Motor neuron (in vitro differentiated cells): ENCODE measurements at regions not wholly inside any gene's neighbourhood (a gene's known extent, or its start where the extent isn't known, plus 50 kb on each side); places are given as distances from the start of the nearest gene placed in this dataset.
A peak's percentile ranks its signal among the peaks of the same experiment; 100 is the strongest.

Experiments
- ATAC-seq, 8 experiments: fragments of 200-7000 bp; cut with Tn5 transposase; replicated peaks in 6 of 8; 2 replicates each; pipeline ENCODE4 v1.8.0; 2021; ENCODE audit warnings: mild to moderate bottlenecking in 8 of 8, moderate library complexity in 8 of 8
- H3K27ac ChIP-seq, 2 donors: fragments of 250-450 bp; sonication (Bioruptor Pico); 2 replicates each; pipeline ENCODE4 v1.9.0; 2021; ENCODE audit warnings: antibody characterized with exemption in 2 of 2, mild to moderate bottlenecking in 2 of 2, moderate library complexity in 1 of 2
- H3K4me1 ChIP-seq, 2 donors: fragments of 250-450 bp; sonication (Bioruptor Pico); replicated peaks in 1 of 2; 2 replicates each; pipeline ENCODE4 v1.6.1; 2021; ENCODE audit warnings: antibody characterized with exemption in 2 of 2, mild to moderate bottlenecking in 2 of 2, moderate library complexity in 1 of 2
- H3K4me3 ChIP-seq, 5 donors: fragments of 250-450 bp; sonication (Bioruptor Pico); 2 replicates each; pipeline ENCODE4 v1.9.0; 2021; ENCODE audit warnings: antibody characterized with exemption in 5 of 5, mild to moderate bottlenecking in 5 of 5, moderate library complexity in 4 of 5
- WGBS, 10 experiments: fragments of 450-650 bp; shearing (Covaris generic); methylation state at CpG; one replicate each; pipeline ENCODE4 v1.0.0; 2022; 5-methylcytosine and 5-hydroxymethylcytosine counted together
- in situ Hi-C, 9 experiments: fragments of 400-800 bp; cut with MboI; loops; one replicate each; pipeline ENCODE4 v1.15.0; 2021; ENCODE audit warnings: low sequenced_read_pairs in 9 of 9, low pct_unique_long_range_greater_than_20kb in 2 of 9; ENCODE audit not compliant: unreplicated experiment in 9 of 9

DNA sequence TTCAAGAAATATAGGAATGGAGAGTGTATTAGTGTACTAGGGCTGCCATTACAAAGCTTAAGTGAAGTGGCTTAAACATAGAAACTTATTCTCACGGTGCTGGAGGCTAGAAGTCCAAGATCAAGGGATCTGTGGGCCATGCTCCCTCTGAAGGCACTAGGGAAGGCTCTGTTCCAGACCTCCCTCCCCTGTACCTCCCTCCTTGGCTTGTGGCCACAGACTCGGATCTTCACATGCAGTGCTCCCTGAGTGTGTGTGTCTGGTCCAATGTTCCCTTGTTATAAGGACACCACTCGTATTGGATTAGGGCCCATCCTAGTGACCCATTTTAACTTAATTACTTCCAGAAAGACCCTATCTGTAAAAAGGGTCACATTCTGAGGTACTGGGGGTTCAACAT is 225.6 kb downstream of the VRK1 start:
- no peak overlapping the region for H3K4me3 ChIP-seq
- H3K27ac ChIP-seq: no peak overlapping the region
- WGBS, 10 experiments: 0 to 100% (median 80%) methylated on average over 1 to 3 of the region's 3 CpGs; no CpG with 5 or more reads in 2 of the 10 experiments
- ATAC-seq: no peak
- peaks cover 36 to 43% of the 10 kb centered on the region in 2 donors for H3K4me1 ChIP-seq
- in situ Hi-C loops: no loop called here

DNA sequence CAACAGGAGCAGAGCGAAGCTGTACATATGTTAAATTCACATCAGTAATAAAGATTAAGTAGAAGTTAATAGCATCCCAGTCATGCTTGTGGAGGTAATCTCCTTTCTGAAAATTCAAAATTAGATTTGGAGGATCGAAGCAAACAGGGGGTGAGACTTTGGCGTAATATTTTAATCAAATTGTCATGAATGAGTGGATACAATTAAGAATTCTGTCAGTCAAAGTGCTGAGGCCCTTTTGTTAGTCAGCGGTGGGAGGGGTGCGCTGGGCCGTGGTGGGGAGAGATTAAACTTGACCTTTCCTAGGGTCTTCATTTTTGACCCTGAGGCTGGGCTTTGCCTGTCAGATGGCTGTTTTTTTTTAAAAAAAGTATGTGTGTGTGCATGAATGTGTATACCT is 226.7 kb downstream of the VRK1 start:
- in situ Hi-C loops: no loop called here
- ATAC-seq: no peak
- peaks cover 36 to 44% of the 10 kb centered on the region in 2 donors for H3K4me1 ChIP-seq
- H3K4me3 ChIP-seq: no peak overlapping the region
- WGBS, 10 experiments: 38 to 100% (median 78%) methylated on average over 1 to 5 of the region's 6 CpGs
- H3K27ac ChIP-seq: no peak overlapping the region

GRCh38 chr14:97024300-97024699 is 227.1 kb downstream of the VRK1 start:
- in situ Hi-C loops: no loop called here
- ATAC-seq: no peak
- Histone ChIP-seq H3K27ac (no peak overlapping the region), H3K4me3 (no peak overlapping the region), H3K4me1 (peaks cover 36 to 44% of the 10 kb centered on the region in 2 donors)
- 0 to 81% (median 44%) methylated on average over 1 to 7 of the region's 7 CpGs; no CpG with 5 or more reads in 3 of the 10 experiments for WGBS, 10 experiments

DNA sequence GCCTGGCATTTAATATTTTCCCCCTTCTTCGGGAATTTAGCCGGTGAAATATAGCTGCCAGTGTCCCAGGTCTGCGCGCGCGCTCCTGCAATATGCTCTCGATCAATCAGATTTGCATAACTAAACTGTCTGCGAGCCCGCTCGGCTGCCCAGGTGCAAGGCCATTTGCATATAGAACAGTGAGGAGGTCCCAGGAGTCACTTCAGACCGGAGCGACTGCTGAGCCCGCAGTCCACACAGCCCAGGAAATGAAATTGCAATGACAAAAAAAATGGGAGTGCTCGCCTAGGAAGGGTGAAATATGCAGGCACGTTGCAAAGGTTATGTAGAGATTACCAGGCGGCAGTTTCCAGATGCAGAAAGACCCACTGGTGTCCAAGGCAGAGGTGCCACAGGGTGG is 228.5 kb downstream of the VRK1 start:
- ATAC-seq: peak in 5 of 8 experiments; percentile 55 to 94 (median 83)
- H3K4me1 ChIP-seq: peaks cover 36 to 44% of the 10 kb centered on the region in 2 donors
- in situ Hi-C loops: no loop called here
- peak overlapping the region in 1 of 2 donors; percentile 6 for H3K27ac ChIP-seq
- H3K4me3 ChIP-seq: no peak overlapping the region
- WGBS, 10 experiments: 0 to 78% (median 28%) methylated on average over 1 to 8 of the region's 16 CpGs; no CpG with 5 or more reads in 1 of the 10 experiments

- Histone ChIP-seq H3K4me3 (no peak overlapping the region), H3K4me1 (peaks cover 36 to 44% of the 10 kb centered on the region in 2 donors), H3K27ac (no peak overlapping the region)
- 10 to 62% (median 23%) methylated on average over 1 to 5 of the region's 12 CpGs; no CpG with 5 or more reads in 4 of the 10 experiments for WGBS, 10 experiments
- ATAC-seq: no peak
- in situ Hi-C loops: no loop called here
Measured at GRCh38 chr14:97027256-97027999, 230.2 kb downstream of the VRK1 start.

GRCh38 chr14:97028382-97028781 is 231.2 kb downstream of the VRK1 start:
- no peak overlapping the region for H3K27ac ChIP-seq
- no peak overlapping the region for H3K4me3 ChIP-seq
- ATAC-seq: no peak
- peaks cover 35 to 42% of the 10 kb centered on the region in 2 donors for H3K4me1 ChIP-seq
- in situ Hi-C loops: no loop called here
- 0 to 89% (median 40%) methylated on average over 1 of the region's 1 CpG; no CpG with 5 or more reads in 5 of the 10 experiments for WGBS, 10 experiments

- no peak for ATAC-seq
- in situ Hi-C loops: no loop called here
- H3K27ac ChIP-seq: no peak overlapping the region
- H3K4me3 ChIP-seq: no peak overlapping the region
- WGBS, 10 experiments: 100% methylated on average over 1 to 2 of the region's 2 CpGs; no CpG with 5 or more reads in 7 of the 10 experiments
- peaks cover 27 to 28% of the 10 kb centered on the region in 2 donors for H3K4me1 ChIP-seq
Measured at GRCh38 chr14:97029800-97030199, 232.6 kb downstream of the VRK1 start.

GRCh38 chr14:97031530-97031929 is 234.3 kb downstream of the VRK1 start:
- H3K4me1 ChIP-seq: peaks cover 10 to 11% of the 10 kb centered on the region in 2 donors
- H3K4me3 ChIP-seq: no peak overlapping the region
- H3K27ac ChIP-seq: no peak overlapping the region
- 25 to 100% (median 88%) methylated on average over 1 to 4 of the region's 4 CpGs for WGBS, 10 experiments
- ATAC-seq: no peak
- in situ Hi-C loops: no loop called here

DNA sequence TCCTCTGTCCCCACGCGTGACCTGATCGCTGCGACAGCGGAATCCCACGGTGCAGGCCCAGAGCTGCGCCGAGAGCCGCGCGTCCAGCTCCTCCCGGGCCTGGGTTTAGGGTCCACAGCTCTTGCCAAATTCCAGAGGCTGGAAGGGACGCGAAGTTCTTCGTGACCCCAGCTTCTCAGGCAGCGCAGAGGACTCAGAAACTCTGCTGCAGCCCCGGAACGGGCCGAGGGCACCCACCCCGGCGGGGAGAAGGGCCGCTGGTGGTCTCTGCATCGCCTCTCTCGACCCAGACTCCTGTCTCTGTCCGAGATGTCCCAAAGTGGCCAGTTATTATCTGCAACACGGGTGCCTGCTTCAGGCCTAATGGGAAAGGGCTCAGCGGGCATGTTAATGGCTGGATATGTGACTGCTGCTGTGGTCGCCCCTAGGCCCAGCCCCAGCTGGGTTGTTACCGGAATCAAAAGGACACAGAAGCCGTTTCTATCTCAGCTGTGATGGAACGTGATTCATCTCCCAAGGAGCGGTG is 236.4 kb downstream of the VRK1 start:
- peak in 1 of 8 experiments; percentile 13 for ATAC-seq
- H3K4me1 ChIP-seq: no peaks in the 10 kb centered on the region
- H3K4me3 ChIP-seq: no peak overlapping the region
- 53 to 87% (median 86%) methylated on average over 3 to 7 of the region's 32 CpGs; no CpG with 5 or more reads in 7 of the 10 experiments for WGBS, 10 experiments
- H3K27ac ChIP-seq: no peak overlapping the region
- in situ Hi-C loops: no loop called here

DNA sequence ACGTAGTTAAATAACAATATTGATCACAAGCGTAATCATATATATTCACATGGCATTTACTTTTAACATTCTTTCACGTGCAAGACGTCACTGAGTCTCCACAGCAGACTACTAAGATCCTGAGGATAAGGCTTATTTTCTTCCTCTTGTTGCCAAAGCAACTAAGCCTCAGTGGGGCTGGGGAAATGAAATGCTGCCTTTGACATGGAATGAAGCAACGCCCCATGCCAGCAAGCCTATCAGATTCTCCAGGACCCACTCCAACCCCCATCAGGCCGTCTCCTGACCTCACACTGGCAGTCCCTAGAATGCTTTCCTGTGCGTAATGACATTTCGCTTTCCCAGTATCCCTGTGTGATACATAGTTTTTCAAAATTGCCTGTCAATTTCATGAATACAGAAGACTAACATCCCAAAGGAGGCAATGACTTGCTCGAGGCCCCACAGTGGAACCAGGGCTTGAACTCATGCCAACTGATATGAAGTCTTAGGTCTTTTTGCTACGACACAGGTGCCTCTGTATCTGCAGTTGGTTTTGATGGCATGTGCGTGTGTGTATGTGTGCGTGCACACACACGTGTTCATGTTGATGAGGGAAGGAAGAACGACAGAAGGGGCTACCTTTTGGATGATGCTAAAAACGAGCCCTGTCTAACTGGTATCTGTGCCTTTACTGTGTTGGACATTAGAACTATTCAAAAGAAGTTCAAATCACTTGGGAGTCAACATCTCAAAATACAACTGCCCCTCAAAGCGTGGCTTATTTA is 239.1 kb downstream of the VRK1 start:
- no peak overlapping the region for H3K27ac ChIP-seq
- no peaks in the 10 kb centered on the region for H3K4me1 ChIP-seq
- H3K4me3 ChIP-seq: no peak overlapping the region
- WGBS, 10 experiments: 22 to 96% (median 86%) methylated on average over 1 to 14 of the region's 16 CpGs
- no peak for ATAC-seq
- in situ Hi-C loops: no loop called here

- Histone ChIP-seq H3K4me1 (no peaks in the 10 kb centered on the region), H3K27ac (no peak overlapping the region), H3K4me3 (no peak overlapping the region)
- 0 to 100% (median 87%) methylated on average over 1 of the region's 1 CpG; no CpG with 5 or more reads in 4 of the 10 experiments for WGBS, 10 experiments
- in situ Hi-C loops: no loop called here
- ATAC-seq: no peak
Measured at GRCh38 chr14:97039717-97040363, 242.7 kb downstream of the VRK1 start.

GRCh38 chr14:97046967-97047366 is 249.8 kb downstream of the VRK1 start:
- in situ Hi-C loops: no loop called here
- 46 to 100% (median 74%) methylated on average over 3 to 7 of the region's 7 CpGs; no CpG with 5 or more reads in 2 of the 10 experiments for WGBS, 10 experiments

GRCh38 chr14:97052001-97052400 is 254.8 kb downstream of the VRK1 start:
- Histone ChIP-seq H3K4me1 (peaks cover 23 to 24% of the 10 kb centered on the region in 2 donors), H3K4me3 (no peak overlapping the region), H3K27ac (no peak overlapping the region)
- ATAC-seq: no peak
- in situ Hi-C loops: no loop called here

More at GRCh38 chr14:97046967-97047366, 249.8 kb downstream of the VRK1 start:
- peak in 1 of 8 experiments; percentile 55 for ATAC-seq
- Histone ChIP-seq H3K4me1 (no peaks in the 10 kb centered on the region), H3K4me3 (no peak overlapping the region), H3K27ac (no peak overlapping the region)
